ENCODE measurements at regions not wholly inside any gene's neighbourhood (a gene's known extent, or its start where the extent isn't known, plus 50 kb on each side); places are given as distances from the start of the nearest gene placed in this dataset.

GRCh38 chr1:116455509-116455908 lies 82.5 kb downstream of the ATP1A1 start:
- dilution Hi-C loops (cut with MboI; ENCODE audit: extremely low pct_ligation_motif_present, low sequenced_read_pairs) (no loop called here), intact Hi-C loops (cut with micrococcal nuclease) (no loop called here)
- no peaks in the 10 kb centered on the region for H3K79me2 ChIP-seq (ENCODE audit: control insufficient read depth, insufficient read depth, low read length)
- H3K4me1 ChIP-seq (ENCODE audit: control insufficient read depth, extremely low read depth, insufficient read depth, low read length): no peaks in the 10 kb centered on the region
- TF ChIP-seq MYC (IDR thresholded peaks at IDR 0.05; ENCODE audit: low read depth, low read length): no peak
- no peak for TF ChIP-seq MAX (IDR thresholded peaks at IDR 0.05; ENCODE audit: insufficient read depth, insufficient read length)
- no peak for TF ChIP-seq EZH2 (IDR thresholded peaks at IDR 0.05; ENCODE audit: borderline replicate concordance, low read depth, low read length, severe bottlenecking)
- TF ChIP-seq GATA2 (IDR thresholded peaks at IDR 0.05; ENCODE audit: insufficient read depth, insufficient read length, low read depth, low read length): no peak
- TF ChIP-seq FOS (IDR thresholded peaks at IDR 0.05; ENCODE audit: borderline replicate concordance, insufficient read depth, low read length): no peak
- TF ChIP-seq JUN (IDR thresholded peaks at IDR 0.05; ENCODE audit: borderline replicate concordance, insufficient read depth, insufficient read length, low read depth): no peak
- TF ChIP-seq POLR2A (IDR thresholded peaks at IDR 0.05; ENCODE audit: low read depth, low read length): no peak
- TF ChIP-seq CTCF (IDR thresholded peaks at IDR 0.05; ENCODE audit: extremely low read depth in 1 of 2, insufficient read depth in 1 of 2, low read depth in 1 of 2, low read length in 2 of 2): no peak
- no peak for TF ChIP-seq POLR2AphosphoS5 (IDR thresholded peaks at IDR 0.05; ENCODE audit: insufficient read depth, low read depth, low read length)
- no peaks in the 10 kb centered on the region for H4K20me1 ChIP-seq (replicated peaks; ENCODE audit: control insufficient read depth, extremely low read depth, insufficient read depth, low read length)
- H3K4me3 ChIP-seq (replicated peaks in 1 of 3; ENCODE audit: insufficient read depth in 1 of 3, low read depth in 1 of 3, low read length in 3 of 3): no peak overlapping the region
- ChIA-PET POLR2A (no interaction called here), CTCF (interaction anchor here (1.0 to 1.6 kb wide), 2 partner anchors 30 to 317 kb away, joined by 3 to 5 read pairs; no protein-coding TSS in a partner anchor)
- H3K36me3 ChIP-seq (ENCODE audit: control insufficient read depth in 2 of 2, extremely low read depth in 1 of 2, insufficient read depth in 2 of 2, low read length in 2 of 2): no peaks in the 10 kb centered on the region
- no peak overlapping the region for H2AFZ ChIP-seq (ENCODE audit: low read depth, low read length)
- no peak overlapping the region for H3K27ac ChIP-seq (ENCODE audit: insufficient read depth, low read depth, low read length)
- FAIRE-seq (no peak), DNase-seq (ENCODE audit: low read depth, low spot score) (no peak)
- H3K4me2 ChIP-seq (ENCODE audit: insufficient read depth, low read length): no peak overlapping the region
- no TSS peak for BruUV-seq (replicated peaks)
- H3K9me1 ChIP-seq (replicated peaks; ENCODE audit: control insufficient read depth, extremely low read depth, insufficient read depth, low read length): no peaks in the 10 kb centered on the region
- no peaks in the 10 kb centered on the region for H3K27me3 ChIP-seq (ENCODE audit: control insufficient read depth in 2 of 2, insufficient read depth in 2 of 2, low read length in 2 of 2)
- H3K9me3 ChIP-seq (replicated peaks; ENCODE audit: control insufficient read depth, insufficient read depth, low read length): no peaks in the 10 kb centered on the region
- H3K9ac ChIP-seq (replicated peaks; ENCODE audit: extremely low read depth, insufficient read depth, low read length): no peak overlapping the region
